HG02588 (cell line): ENCODE measurements at regions not wholly inside any gene's neighbourhood (a gene's known extent, or its start where the extent isn't known, plus 50 kb on each side); places are given as distances from the start of the nearest gene placed in this dataset.

Experiments
- ATAC-seq: cut with Tn5 transposase; IDR thresholded peaks from one replicate; pipeline ENCODE4 v1.9.1; 2021; ENCODE audit warnings: mild to moderate bottlenecking, moderate library complexity; ENCODE audit not compliant: unreplicated experiment

- ATAC-seq = no peak
Observed at GRCh38 chr7:24510759-24511158, 62.5 kb upstream of the PALS2 start.

GRCh38 chr7:24517166-24517565 lies 56.1 kb upstream of the PALS2 start:
- no peak for ATAC-seq

- no peak for ATAC-seq
Observed at GRCh38 chr7:24521917-24522623, 51.2 kb upstream of the PALS2 start.
